Fibroblast of the aortic adventitia (primary cell): ENCODE measurements at regions not wholly inside any gene's neighbourhood (a gene's known extent, or its start where the extent isn't known, plus 50 kb on each side); places are given as distances from the start of the nearest gene placed in this dataset.

Experiments used
- DNase-seq: peaks from one replicate; pipeline ENCODE4 v3.0.0-alpha.2; 2010; ENCODE audit warnings: low read depth
- H3K4me3 ChIP-seq: 2 replicates; pipeline ENCODE4 v1.5.1; 2011; ENCODE audit warnings: low read depth, mild to moderate bottlenecking, control low read depth, low read length, moderate library complexity
- TF ChIP-seq, protein P1 (sequence below): IDR thresholded peaks from 2 replicates; pipeline ENCODE4 v1.5.1; 2011; ENCODE audit warnings: mild to moderate bottlenecking, low read length, control low read depth, inconsistent platforms; ENCODE audit not compliant: insufficient read depth

DNA sequence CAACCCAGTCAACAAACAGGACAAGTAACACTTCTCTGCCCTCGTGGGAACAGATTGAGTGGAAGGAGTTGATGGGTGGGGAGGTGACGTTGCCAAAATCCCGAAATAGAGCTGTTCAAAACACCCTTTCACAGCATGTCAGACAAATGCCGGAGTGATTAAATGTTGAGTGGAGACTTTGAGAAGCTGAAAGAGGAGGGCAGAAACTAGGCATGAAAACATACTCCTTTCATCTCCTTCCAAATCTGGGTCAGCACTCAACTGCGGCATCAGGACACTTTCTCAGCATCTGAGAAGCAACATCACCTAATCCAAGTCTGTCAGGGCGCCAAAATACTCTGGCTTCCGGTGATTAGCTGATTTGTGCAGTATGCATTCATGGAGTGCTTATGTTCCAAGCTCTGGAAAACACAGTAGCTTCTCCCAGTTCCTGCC lies 51.5 kb upstream of the MRI1 start:
- no peak overlapping the region for H3K4me3 ChIP-seq
- TF ChIP-seq, protein P1, sequence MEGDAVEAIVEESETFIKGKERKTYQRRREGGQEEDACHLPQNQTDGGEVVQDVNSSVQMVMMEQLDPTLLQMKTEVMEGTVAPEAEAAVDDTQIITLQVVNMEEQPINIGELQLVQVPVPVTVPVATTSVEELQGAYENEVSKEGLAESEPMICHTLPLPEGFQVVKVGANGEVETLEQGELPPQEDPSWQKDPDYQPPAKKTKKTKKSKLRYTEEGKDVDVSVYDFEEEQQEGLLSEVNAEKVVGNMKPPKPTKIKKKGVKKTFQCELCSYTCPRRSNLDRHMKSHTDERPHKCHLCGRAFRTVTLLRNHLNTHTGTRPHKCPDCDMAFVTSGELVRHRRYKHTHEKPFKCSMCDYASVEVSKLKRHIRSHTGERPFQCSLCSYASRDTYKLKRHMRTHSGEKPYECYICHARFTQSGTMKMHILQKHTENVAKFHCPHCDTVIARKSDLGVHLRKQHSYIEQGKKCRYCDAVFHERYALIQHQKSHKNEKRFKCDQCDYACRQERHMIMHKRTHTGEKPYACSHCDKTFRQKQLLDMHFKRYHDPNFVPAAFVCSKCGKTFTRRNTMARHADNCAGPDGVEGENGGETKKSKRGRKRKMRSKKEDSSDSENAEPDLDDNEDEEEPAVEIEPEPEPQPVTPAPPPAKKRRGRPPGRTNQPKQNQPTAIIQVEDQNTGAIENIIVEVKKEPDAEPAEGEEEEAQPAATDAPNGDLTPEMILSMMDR: no peak
- peak; percentile 19 for DNase-seq

DNA sequence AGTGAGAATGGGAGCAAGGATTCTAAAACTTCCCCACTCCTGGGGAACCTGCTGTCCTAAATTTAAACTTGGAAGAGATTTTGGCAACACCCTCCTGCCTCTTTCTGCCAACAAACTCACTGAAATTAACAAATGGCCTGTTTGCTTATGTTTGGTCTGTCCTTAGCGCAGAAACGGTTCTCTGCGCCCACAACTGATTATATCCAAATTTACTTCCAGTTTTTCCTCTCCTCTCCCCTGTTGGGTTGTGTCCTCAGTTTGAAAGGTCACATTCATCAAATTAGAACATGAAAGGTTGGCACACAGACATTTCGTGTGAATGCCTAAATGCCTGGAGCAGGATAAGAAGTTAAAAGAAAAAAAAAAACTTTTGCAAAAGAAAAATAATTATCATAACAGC lies 56.4 kb upstream of the MRI1 start:
- H3K4me3 ChIP-seq: no peak overlapping the region
- TF ChIP-seq, protein P1: no peak
- peak; percentile 92 for DNase-seq

DNA sequence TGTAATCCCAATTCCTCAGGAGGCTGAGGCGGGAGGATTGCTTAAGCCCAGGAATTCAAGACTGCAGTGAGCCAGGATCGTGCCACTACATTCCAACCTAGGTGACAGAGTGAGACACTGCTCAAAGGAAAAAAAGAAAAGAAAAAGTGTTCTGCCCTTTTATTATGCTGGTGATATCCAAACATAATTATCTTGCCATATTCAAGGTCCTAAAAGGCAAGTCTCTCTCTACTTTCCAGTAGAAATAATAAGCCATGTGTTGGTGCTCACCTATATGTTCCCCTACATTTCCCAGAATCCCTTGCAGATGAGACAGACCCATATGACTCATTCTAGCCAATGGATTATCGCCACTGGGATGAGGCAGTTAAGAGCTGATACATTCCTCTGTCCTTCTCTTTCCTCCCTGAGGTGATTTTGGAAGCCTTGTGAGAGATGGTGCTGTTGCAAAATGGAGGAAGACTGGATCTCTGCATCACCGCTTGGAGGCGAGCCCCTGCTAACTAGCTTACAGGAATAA lies 58.3 kb upstream of the MRI1 start:
- TF ChIP-seq, protein P1: no peak
- no peak for DNase-seq
- no peak overlapping the region for H3K4me3 ChIP-seq

DNA sequence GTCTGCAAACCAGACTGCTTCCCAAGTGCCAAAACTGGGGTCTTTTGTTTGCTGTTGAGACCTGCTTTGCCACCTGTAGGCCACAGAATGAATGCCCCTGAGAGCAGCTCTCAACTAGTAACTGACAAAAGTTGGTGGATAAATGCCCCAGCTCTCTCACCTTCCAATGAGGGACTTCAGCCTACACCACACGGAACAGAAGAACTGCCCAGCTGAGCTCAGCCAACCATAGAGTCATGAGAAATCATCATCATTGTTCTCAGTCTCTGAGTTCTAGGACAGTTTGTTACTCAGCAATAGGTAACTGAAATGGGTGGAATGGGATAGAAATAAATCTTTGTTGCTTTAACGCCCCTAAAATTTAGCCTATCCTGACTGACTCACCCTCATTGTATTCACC lies 59.1 kb upstream of the MRI1 start:
- TF ChIP-seq, protein P1: no peak
- no peak for DNase-seq
- no peak overlapping the region for H3K4me3 ChIP-seq

DNA sequence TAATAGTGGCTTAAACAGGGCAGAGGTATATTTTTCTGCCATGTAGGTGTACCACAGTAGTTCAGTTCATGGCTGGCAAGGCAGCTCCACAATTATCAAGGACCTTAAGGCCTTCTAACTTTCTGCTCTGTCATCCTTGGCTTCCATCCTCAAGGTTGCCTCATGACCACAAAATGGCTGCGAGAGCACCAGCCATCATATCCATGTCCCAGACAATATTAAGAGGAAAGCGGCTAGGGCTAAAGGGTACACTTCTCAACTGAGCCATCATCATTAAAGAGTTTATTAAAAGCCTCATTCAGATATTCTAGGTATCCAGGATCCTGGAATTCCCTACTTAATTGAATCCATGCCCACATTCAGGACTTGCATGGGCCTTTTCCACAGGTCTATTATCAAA lies 62.7 kb upstream of the MRI1 start:
- TF ChIP-seq, protein P1: no peak
- no peak for DNase-seq
- no peak overlapping the region for H3K4me3 ChIP-seq

DNA sequence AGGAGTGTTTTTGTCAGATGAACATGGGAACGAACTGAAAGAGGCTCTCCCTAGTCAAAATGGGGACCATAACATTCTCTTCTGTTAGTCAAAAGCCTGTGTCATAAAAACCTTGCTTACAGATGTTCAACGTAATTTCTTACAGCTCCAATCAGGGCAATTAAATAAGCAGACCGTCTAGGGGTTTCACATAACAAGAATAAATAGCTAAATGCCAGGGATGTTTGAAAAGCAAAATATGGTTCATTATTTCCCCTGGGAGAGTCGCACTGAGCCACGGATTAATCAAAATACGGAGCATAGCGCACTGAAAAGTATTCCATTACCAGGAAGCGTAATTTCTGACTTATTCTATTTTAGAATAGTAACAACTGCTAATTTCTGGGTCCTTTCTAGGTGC lies 63.7 kb upstream of the MRI1 start:
- no peak for DNase-seq
- TF ChIP-seq, protein P1: no peak
- H3K4me3 ChIP-seq: no peak overlapping the region

DNA sequence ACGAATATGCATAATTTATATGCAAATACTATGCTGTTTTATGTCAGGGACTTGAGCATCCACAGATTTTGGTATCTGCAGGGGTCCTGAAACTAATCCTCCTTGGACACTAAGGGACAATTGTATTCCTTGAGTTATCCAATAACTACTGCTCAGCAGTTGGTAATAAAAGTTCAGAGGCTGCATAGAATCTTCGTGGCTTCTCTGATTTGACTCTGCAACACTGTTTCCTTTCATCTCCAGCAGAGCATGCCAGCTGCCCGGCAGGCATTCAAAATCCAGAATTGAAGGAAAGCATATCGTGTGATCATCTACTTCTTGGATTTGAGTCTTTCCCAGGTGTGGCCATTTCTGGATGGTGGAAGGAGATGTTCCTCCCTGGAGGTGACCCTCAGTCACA lies 64.5 kb upstream of the MRI1 start:
- TF ChIP-seq, protein P1: no peak
- DNase-seq: no peak
- no peak overlapping the region for H3K4me3 ChIP-seq
